PC-3 (cell line): ENCODE measurements at regions not wholly inside any gene's neighbourhood (a gene's known extent, or its start where the extent isn't known, plus 50 kb on each side); places are given as distances from the start of the nearest gene placed in this dataset.

Source experiments
- EZH2 ChIP-seq: fragments of 300-600 bp; sonication (generic); IDR thresholded peaks from one replicate; pipeline ENCODE4 v1.6.1; 2017; ENCODE audit warnings: antibody characterized with exemption, mild to moderate bottlenecking, low read length; ENCODE audit not compliant: unreplicated experiment
- TF ChIP-seq, protein P1 (sequence below): fragments of 300-600 bp; sonication (generic); conservative IDR thresholded peaks from 2 replicates; pipeline ENCODE4 v1.5.1; 2017; ENCODE audit warnings: antibody characterized with exemption, low read depth, mild to moderate bottlenecking, low read length

DNA sequence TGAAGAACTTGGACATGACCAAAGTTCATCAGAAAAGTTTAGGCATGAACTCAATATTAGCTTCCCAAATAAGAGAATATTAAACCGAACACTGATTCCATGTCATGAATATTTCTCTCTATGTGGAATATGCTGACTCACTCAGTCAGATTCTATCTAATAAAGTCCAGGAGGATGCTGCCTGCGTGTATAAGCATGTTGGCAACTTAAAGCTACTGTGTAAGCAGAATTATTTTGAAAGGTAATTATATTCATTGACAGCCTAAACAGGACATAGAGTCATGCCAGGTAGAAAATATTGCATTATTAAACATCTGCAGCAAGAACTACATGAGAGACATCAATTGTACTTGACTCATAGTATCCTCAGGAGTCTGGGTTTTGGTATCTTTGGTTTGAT is 367.9 kb upstream of the SPOCK3 start:
- no peak for TF ChIP-seq EZH2
- TF ChIP-seq, protein P1, sequence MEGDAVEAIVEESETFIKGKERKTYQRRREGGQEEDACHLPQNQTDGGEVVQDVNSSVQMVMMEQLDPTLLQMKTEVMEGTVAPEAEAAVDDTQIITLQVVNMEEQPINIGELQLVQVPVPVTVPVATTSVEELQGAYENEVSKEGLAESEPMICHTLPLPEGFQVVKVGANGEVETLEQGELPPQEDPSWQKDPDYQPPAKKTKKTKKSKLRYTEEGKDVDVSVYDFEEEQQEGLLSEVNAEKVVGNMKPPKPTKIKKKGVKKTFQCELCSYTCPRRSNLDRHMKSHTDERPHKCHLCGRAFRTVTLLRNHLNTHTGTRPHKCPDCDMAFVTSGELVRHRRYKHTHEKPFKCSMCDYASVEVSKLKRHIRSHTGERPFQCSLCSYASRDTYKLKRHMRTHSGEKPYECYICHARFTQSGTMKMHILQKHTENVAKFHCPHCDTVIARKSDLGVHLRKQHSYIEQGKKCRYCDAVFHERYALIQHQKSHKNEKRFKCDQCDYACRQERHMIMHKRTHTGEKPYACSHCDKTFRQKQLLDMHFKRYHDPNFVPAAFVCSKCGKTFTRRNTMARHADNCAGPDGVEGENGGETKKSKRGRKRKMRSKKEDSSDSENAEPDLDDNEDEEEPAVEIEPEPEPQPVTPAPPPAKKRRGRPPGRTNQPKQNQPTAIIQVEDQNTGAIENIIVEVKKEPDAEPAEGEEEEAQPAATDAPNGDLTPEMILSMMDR = no peak
